Activated naive CD8-positive, alpha-beta T cell treated with anti-CD3 and anti-CD28 coated beads, Interleukin-2, amount 10 ng/mL, durations not matched to agents 7 days and 5 days (primary cell): ENCODE measurements at regions not wholly inside any gene's neighbourhood (a gene's known extent, or its start where the extent isn't known, plus 50 kb on each side); places are given as distances from the start of the nearest gene placed in this dataset.
A peak's percentile ranks its signal among the peaks of the same experiment; 100 is the strongest.

Experiments used
- ATAC-seq: fragments of 150-1000 bp; cut with Tn5 transposase; one replicate; pipeline ENCODE4 v1.10.0; 2021; ENCODE audit warnings: low read depth, moderate library complexity
- POLR2A ChIA-PET: fragments of 350-600 bp; sonication (Branson Sonifier 250); formaldehyde crosslinking; loops from one replicate; lab custom pipeline; 2021; ENCODE audit warnings: antibody characterized with exemption; lab: Charles Lee
- DNase-seq: peaks from one replicate; pipeline ENCODE4 v3.0.0; 2021
- H3K27ac Mint-ChIP-seq: one replicate; pipeline ENCODE4 v1.8.0; 2022; ENCODE audit warnings: mild to moderate bottlenecking, mixed read lengths
- H3K27me3 Mint-ChIP-seq: one replicate; pipeline ENCODE4 v1.8.0; 2022; ENCODE audit warnings: mild to moderate bottlenecking, moderate library complexity, mixed read lengths
- H3K36me3 Mint-ChIP-seq: one replicate; pipeline ENCODE4 v1.8.0; 2021; ENCODE audit warnings: mild to moderate bottlenecking, mixed read lengths
- H3K4me1 Mint-ChIP-seq: one replicate; pipeline ENCODE4 v1.8.0; 2021; ENCODE audit warnings: mixed read lengths
- H3K4me3 Mint-ChIP-seq: one replicate; pipeline ENCODE4 v1.8.0; 2022; ENCODE audit warnings: mild to moderate bottlenecking, moderate library complexity, mixed read lengths
- H3K9me3 Mint-ChIP-seq: one replicate; pipeline ENCODE4 v1.8.0; 2021; ENCODE audit warnings: mixed read lengths

GRCh38 chr5:63894690-63895089 lies 67.6 kb downstream of the HTR1A start:
- ATAC-seq: no peak
- Mint-ChIP-seq H3K27ac (no peak overlapping the region), H3K4me3 (no peak overlapping the region), H3K27me3 (no peaks in the 10 kb centered on the region), H3K4me1 (no peaks in the 10 kb centered on the region), H3K9me3 (no peaks in the 10 kb centered on the region), H3K36me3 (no peaks in the 10 kb centered on the region)
- POLR2A ChIA-PET: no interaction called here
- no peak for DNase-seq

- DNase-seq (no peak), ATAC-seq (no peak)
- Mint-ChIP-seq H3K4me3 (no peak overlapping the region), H3K36me3 (no peaks in the 10 kb centered on the region), H3K9me3 (peaks cover 1% of the 10 kb centered on the region), H3K27me3 (no peaks in the 10 kb centered on the region), H3K27ac (no peak overlapping the region), H3K4me1 (no peaks in the 10 kb centered on the region)
- POLR2A ChIA-PET: no interaction called here
These were observed 83.5 kb downstream of the HTR1A start for GRCh38 chr5:63878788-63879187.

- ATAC-seq (no peak), DNase-seq (no peak)
- no peak overlapping the region for H3K4me3 Mint-ChIP-seq
- H3K27me3 Mint-ChIP-seq: no peaks in the 10 kb centered on the region
- H3K27ac Mint-ChIP-seq: no peak overlapping the region
- H3K36me3 Mint-ChIP-seq: no peaks in the 10 kb centered on the region
- peaks cover 1% of the 10 kb centered on the region for H3K9me3 Mint-ChIP-seq
- H3K4me1 Mint-ChIP-seq: no peaks in the 10 kb centered on the region
- POLR2A ChIA-PET: no interaction called here
These were observed 84.3 kb downstream of the HTR1A start for GRCh38 chr5:63877961-63878360.

- Mint-ChIP-seq H3K27ac (no peak overlapping the region), H3K4me1 (no peaks in the 10 kb centered on the region), H3K9me3 (peaks cover 8% of the 10 kb centered on the region), H3K36me3 (no peaks in the 10 kb centered on the region), H3K4me3 (no peak overlapping the region), H3K27me3 (no peaks in the 10 kb centered on the region)
- DNase-seq (no peak), ATAC-seq (no peak)
- POLR2A ChIA-PET: no interaction called here
These were observed 101.9 kb downstream of the HTR1A start for GRCh38 chr5:63860379-63860778.

DNA sequence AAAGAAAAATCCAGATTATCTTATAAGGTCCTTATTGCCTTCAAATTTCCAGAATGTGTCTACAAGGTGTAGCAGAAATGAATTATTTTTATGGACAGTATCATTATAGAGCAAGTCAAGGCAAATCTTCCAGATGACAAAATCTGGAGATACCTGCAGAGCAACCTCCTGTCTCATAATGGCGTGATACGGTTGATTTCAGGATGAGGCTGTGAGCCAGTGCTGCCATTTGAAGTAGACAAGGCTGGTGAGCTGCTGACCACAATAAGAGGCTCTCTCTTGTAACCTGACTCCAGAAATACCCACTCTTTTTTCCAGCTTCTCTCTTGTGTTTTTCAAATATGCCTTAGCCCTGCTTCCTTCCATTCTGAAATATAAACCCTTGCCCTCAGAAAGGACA lies 108.2 kb downstream of the HTR1A start:
- ATAC-seq (no peak), DNase-seq (no peak)
- POLR2A ChIA-PET: no interaction called here
- peaks cover 4% of the 10 kb centered on the region for H3K9me3 Mint-ChIP-seq
- no peak overlapping the region for H3K4me3 Mint-ChIP-seq
- no peaks in the 10 kb centered on the region for H3K36me3 Mint-ChIP-seq
- no peaks in the 10 kb centered on the region for H3K27me3 Mint-ChIP-seq
- no peaks in the 10 kb centered on the region for H3K4me1 Mint-ChIP-seq
- no peak overlapping the region for H3K27ac Mint-ChIP-seq

DNA sequence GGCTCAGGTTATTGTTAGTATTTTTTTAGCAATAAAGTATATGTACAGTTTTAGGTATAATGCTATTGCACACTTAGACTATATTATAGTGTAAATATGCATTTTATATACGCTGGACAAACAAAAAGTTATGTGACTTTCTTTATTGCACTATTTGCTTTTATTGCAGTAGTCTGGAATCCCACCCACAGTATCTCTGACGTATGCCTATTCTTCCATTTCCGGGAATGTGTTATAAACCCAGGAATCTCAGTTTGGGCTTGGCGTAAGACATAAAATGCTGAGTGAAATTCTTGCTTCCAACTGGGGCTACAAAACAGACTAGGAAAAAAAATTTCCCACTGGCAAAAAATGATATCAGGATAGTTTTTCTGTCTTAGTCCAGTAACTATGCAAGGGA lies 119.1 kb downstream of the HTR1A start:
- Mint-ChIP-seq H3K4me1 (no peaks in the 10 kb centered on the region), H3K36me3 (no peaks in the 10 kb centered on the region)
- POLR2A ChIA-PET: no interaction called here

GRCh38 chr5:63837437-63837836 lies 124.8 kb downstream of the HTR1A start:
- POLR2A ChIA-PET: no interaction called here
- Mint-ChIP-seq H3K4me3 (no peak overlapping the region), H3K36me3 (no peaks in the 10 kb centered on the region), H3K27ac (no peak overlapping the region), H3K27me3 (no peaks in the 10 kb centered on the region), H3K9me3 (peaks cover 1% of the 10 kb centered on the region), H3K4me1 (no peaks in the 10 kb centered on the region)
- ATAC-seq (no peak), DNase-seq (no peak)

More for the DNA sequence above, 119.1 kb downstream of the HTR1A start:
- Mint-ChIP-seq H3K4me3 (no peak overlapping the region), H3K9me3 (peaks cover 4% of the 10 kb centered on the region), H3K27ac (no peak overlapping the region), H3K27me3 (no peaks in the 10 kb centered on the region)
- ATAC-seq (no peak), DNase-seq (no peak)

GRCh38 chr5:63831381-63831780 lies 130.9 kb downstream of the HTR1A start:
- H3K9me3 Mint-ChIP-seq: no peaks in the 10 kb centered on the region
- DNase-seq (no peak), ATAC-seq (no peak)
- H3K27me3 Mint-ChIP-seq: no peaks in the 10 kb centered on the region
- H3K27ac Mint-ChIP-seq: no peak overlapping the region
- no peak overlapping the region for H3K4me3 Mint-ChIP-seq
- H3K4me1 Mint-ChIP-seq: no peaks in the 10 kb centered on the region
- no peaks in the 10 kb centered on the region for H3K36me3 Mint-ChIP-seq
- POLR2A ChIA-PET: no interaction called here

DNA sequence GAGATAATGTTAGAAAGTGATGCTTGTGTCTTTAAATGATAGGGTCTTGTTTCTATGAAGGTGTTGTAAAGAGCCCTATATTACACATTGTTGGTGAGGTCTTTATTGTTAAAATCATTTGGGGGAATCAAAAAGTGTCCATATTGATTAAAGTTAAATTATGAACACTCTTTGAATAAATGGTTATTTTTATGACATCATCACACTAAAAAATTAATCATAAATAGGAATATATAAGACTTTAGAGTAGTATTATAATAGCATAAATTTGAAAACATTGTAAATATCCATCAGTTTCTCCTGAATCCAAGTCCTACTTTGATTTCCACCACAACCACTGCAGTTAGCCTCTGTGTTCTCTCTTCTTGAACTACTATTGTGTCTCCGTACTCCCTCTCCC lies 136.3 kb downstream of the HTR1A start:
- Mint-ChIP-seq H3K27ac (peak overlapping the region; percentile 31), H3K4me1 (no peaks in the 10 kb centered on the region), H3K9me3 (no peaks in the 10 kb centered on the region), H3K4me3 (no peak overlapping the region), H3K27me3 (no peaks in the 10 kb centered on the region), H3K36me3 (no peaks in the 10 kb centered on the region)
- no peak for DNase-seq
- POLR2A ChIA-PET: no interaction called here
- ATAC-seq: no peak

- no peaks in the 10 kb centered on the region for H3K9me3 Mint-ChIP-seq
- POLR2A ChIA-PET: no interaction called here
- H3K4me3 Mint-ChIP-seq: no peak overlapping the region
- H3K27ac Mint-ChIP-seq: no peak overlapping the region
- DNase-seq (no peak), ATAC-seq (no peak)
- no peaks in the 10 kb centered on the region for H3K27me3 Mint-ChIP-seq
- no peaks in the 10 kb centered on the region for H3K4me1 Mint-ChIP-seq
- no peaks in the 10 kb centered on the region for H3K36me3 Mint-ChIP-seq
These were observed 138.7 kb downstream of the HTR1A start for GRCh38 chr5:63823583-63823982.

GRCh38 chr5:63822614-63823013 lies 139.6 kb downstream of the HTR1A start:
- Mint-ChIP-seq H3K4me3 (no peak overlapping the region), H3K27ac (no peak overlapping the region), H3K27me3 (no peaks in the 10 kb centered on the region), H3K36me3 (no peaks in the 10 kb centered on the region), H3K9me3 (no peaks in the 10 kb centered on the region), H3K4me1 (no peaks in the 10 kb centered on the region)
- ATAC-seq (no peak), DNase-seq (no peak)
- POLR2A ChIA-PET: no interaction called here

GRCh38 chr5:63820577-63820976 lies 141.7 kb downstream of the HTR1A start:
- Mint-ChIP-seq H3K27ac (no peak overlapping the region), H3K4me1 (no peaks in the 10 kb centered on the region), H3K36me3 (no peaks in the 10 kb centered on the region), H3K9me3 (peaks cover 2% of the 10 kb centered on the region), H3K27me3 (no peaks in the 10 kb centered on the region), H3K4me3 (no peak overlapping the region)
- POLR2A ChIA-PET: no interaction called here
- no peak for ATAC-seq
- no peak for DNase-seq

DNA sequence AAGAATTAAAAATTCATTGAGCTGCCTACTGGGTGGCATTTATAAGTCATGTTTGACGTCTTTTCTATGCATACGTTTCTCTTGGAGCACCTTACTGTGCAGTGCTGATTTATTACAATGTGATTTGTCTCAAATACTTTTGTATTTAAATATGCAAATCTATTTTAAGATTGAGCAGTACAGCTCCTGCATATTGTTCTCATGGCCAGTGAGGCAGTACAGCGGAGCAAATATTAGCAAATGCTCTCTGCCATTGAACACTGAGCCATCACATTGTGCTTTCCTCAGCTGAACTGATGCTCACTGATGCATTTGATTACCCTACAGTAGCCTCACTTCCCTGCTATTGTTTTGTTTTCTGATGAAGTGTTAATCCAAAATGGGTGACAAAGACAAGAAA lies 149.6 kb downstream of the HTR1A start:
- Mint-ChIP-seq H3K27ac (no peak overlapping the region), H3K9me3 (peaks cover 10% of the 10 kb centered on the region), H3K27me3 (no peaks in the 10 kb centered on the region), H3K4me1 (no peaks in the 10 kb centered on the region), H3K36me3 (no peaks in the 10 kb centered on the region), H3K4me3 (no peak overlapping the region)
- POLR2A ChIA-PET: no interaction called here
- DNase-seq: no peak
- ATAC-seq: no peak

DNA sequence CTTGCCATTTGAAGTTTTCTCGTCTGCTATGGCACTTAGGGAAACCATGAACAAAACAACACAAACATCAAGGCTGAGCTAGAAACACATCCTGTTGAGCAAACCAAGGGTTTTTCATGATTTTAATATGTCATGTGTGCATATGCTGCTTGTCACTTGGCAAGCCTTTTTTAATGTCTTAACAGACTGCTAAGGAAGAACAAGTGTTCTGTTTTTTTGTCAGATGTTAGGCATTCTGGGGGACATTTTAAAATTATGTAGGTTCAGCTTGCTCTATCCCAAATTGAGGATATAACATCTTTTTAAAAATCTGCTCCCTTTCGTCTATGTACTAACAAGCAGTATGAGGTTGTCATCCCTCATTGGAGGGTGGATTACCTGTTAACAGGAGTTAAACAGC lies 150.3 kb downstream of the HTR1A start:
- Mint-ChIP-seq H3K27ac (no peak overlapping the region), H3K4me1 (no peaks in the 10 kb centered on the region), H3K27me3 (no peaks in the 10 kb centered on the region), H3K9me3 (peaks cover 10% of the 10 kb centered on the region), H3K4me3 (no peak overlapping the region), H3K36me3 (no peaks in the 10 kb centered on the region)
- ATAC-seq (no peak), DNase-seq (no peak)
- POLR2A ChIA-PET: no interaction called here

DNA sequence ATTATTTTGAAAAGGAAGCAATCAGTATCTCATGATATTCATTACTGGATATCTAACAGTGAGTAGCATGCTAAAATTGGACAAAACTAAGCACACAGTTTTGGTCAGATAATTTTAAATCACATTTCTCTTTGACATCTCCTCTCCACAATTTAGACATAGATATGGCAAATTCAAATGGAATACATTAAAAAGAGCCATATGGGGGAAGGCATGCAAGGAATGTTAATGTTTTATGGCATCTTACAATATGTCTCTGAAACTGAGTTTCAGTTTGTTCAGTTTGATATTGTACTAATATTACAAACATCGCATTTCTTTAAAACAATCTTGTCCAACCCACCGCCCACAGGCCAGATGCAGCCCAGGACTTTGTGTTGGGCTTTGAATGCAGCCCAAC lies 151.0 kb downstream of the HTR1A start:
- Mint-ChIP-seq H3K27ac (no peak overlapping the region), H3K4me1 (no peaks in the 10 kb centered on the region), H3K4me3 (no peak overlapping the region), H3K27me3 (no peaks in the 10 kb centered on the region), H3K36me3 (no peaks in the 10 kb centered on the region), H3K9me3 (peaks cover 8% of the 10 kb centered on the region)
- DNase-seq: no peak
- POLR2A ChIA-PET: no interaction called here
- no peak for ATAC-seq
